Calu3 (cell line): ENCODE measurements at regions not wholly inside any gene's neighbourhood (a gene's known extent, or its start where the extent isn't known, plus 50 kb on each side); places are given as distances from the start of the nearest gene placed in this dataset.

Experiments used
- BruUV-seq: library from RNA; stranded (reverse); fragments of 400-500 nt; replicated peaks from 2 replicates; lab custom pipeline; 2021; lab: Mats Ljungman, UMichigan
- CTCF ChIA-PET: fragments of 300-600 bp; sonication (Branson Sonifier 250); formaldehyde crosslinking; loops from one replicate; lab custom pipeline; 2022; ENCODE audit warnings: antibody characterized with exemption; lab: Charles Lee
- DNase-seq: peaks from one replicate; pipeline ENCODE4 v3.0.0; 2022
- H3K27ac Mint-ChIP-seq: one replicate; pipeline ENCODE4 v1.8.0; 2022; ENCODE audit warnings: mixed read lengths; ENCODE audit not compliant: unreplicated experiment
- H3K27me3 Mint-ChIP-seq: one replicate; pipeline ENCODE4 v1.8.0; 2022; ENCODE audit warnings: mixed read lengths; ENCODE audit not compliant: unreplicated experiment
- H3K36me3 Mint-ChIP-seq: one replicate; pipeline ENCODE4 v1.8.0; 2022; ENCODE audit warnings: mild to moderate bottlenecking, moderate library complexity, mixed read lengths; ENCODE audit not compliant: insufficient read depth, unreplicated experiment
- H3K4me1 Mint-ChIP-seq: one replicate; pipeline ENCODE4 v1.8.0; 2022; ENCODE audit warnings: mild to moderate bottlenecking, low read depth, mixed read lengths; ENCODE audit not compliant: unreplicated experiment
- H3K4me3 Mint-ChIP-seq: one replicate; pipeline ENCODE4 v1.8.0; 2022; ENCODE audit warnings: mild to moderate bottlenecking, low read depth, moderate library complexity, mixed read lengths; ENCODE audit not compliant: unreplicated experiment
- H3K9me3 Mint-ChIP-seq: one replicate; pipeline ENCODE4 v1.8.0; 2022; ENCODE audit warnings: low read depth, mixed read lengths; ENCODE audit not compliant: unreplicated experiment
- intact Hi-C: fragments of 100-400 bp; cut with micrococcal nuclease; formaldehyde crosslinking; loops from one replicate; pipeline ENCODE4 v1.10.0; 2022; ENCODE audit not compliant: unreplicated experiment
- TF ChIP-seq, protein P1 (sequence below): fragments of 200-600 bp; IDR thresholded peaks from one replicate; pipeline ENCODE4 v1.8.0; 2022; ENCODE audit warnings: antibody characterized with exemption; ENCODE audit not compliant: unreplicated experiment

- H3K4me3 Mint-ChIP-seq = no peak overlapping the region
- DNase-seq = no peak
- no peaks in the 10 kb centered on the region for H3K27me3 Mint-ChIP-seq
- no peaks in the 10 kb centered on the region for H3K9me3 Mint-ChIP-seq
- BruUV-seq = no TSS peak
- TF ChIP-seq, protein P1, sequence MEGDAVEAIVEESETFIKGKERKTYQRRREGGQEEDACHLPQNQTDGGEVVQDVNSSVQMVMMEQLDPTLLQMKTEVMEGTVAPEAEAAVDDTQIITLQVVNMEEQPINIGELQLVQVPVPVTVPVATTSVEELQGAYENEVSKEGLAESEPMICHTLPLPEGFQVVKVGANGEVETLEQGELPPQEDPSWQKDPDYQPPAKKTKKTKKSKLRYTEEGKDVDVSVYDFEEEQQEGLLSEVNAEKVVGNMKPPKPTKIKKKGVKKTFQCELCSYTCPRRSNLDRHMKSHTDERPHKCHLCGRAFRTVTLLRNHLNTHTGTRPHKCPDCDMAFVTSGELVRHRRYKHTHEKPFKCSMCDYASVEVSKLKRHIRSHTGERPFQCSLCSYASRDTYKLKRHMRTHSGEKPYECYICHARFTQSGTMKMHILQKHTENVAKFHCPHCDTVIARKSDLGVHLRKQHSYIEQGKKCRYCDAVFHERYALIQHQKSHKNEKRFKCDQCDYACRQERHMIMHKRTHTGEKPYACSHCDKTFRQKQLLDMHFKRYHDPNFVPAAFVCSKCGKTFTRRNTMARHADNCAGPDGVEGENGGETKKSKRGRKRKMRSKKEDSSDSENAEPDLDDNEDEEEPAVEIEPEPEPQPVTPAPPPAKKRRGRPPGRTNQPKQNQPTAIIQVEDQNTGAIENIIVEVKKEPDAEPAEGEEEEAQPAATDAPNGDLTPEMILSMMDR = no peak
- CTCF ChIA-PET = no interaction called here
- no peaks in the 10 kb centered on the region for H3K36me3 Mint-ChIP-seq
- H3K4me1 Mint-ChIP-seq = no peaks in the 10 kb centered on the region
- intact Hi-C loops = no loop called here
- no peak overlapping the region for H3K27ac Mint-ChIP-seq
These were observed 210.8 kb upstream of the RASGEF1B start for GRCh38 chr4:81682492-81682891.

DNA sequence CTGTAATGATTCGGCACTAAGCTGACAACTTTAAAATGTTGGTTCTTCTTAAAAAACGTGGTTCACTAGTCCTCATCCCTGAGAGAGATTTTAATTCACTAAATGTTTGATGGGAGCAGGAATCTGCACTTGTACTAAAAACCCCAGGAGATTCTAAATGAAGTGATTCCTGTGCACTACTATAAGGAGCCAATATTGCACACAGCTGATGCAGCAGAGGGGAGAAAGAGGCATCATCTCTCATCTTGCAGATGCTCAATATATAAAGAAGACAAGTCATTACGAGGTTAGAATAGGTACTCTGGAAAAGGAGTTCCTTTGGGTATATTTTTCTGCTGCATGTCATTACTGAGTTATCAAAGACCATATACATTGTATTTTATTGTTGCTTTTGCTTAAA lies 207.6 kb upstream of the RASGEF1B start:
- CTCF ChIA-PET = no interaction called here
- no peak for DNase-seq
- H3K9me3 Mint-ChIP-seq = no peaks in the 10 kb centered on the region
- H3K27me3 Mint-ChIP-seq = no peaks in the 10 kb centered on the region
- H3K27ac Mint-ChIP-seq = no peak overlapping the region
- no peaks in the 10 kb centered on the region for H3K4me1 Mint-ChIP-seq
- no peak overlapping the region for H3K4me3 Mint-ChIP-seq
- no peaks in the 10 kb centered on the region for H3K36me3 Mint-ChIP-seq
- TF ChIP-seq, protein P1 = no peak
- intact Hi-C loops = no loop called here
- BruUV-seq = no TSS peak

DNA sequence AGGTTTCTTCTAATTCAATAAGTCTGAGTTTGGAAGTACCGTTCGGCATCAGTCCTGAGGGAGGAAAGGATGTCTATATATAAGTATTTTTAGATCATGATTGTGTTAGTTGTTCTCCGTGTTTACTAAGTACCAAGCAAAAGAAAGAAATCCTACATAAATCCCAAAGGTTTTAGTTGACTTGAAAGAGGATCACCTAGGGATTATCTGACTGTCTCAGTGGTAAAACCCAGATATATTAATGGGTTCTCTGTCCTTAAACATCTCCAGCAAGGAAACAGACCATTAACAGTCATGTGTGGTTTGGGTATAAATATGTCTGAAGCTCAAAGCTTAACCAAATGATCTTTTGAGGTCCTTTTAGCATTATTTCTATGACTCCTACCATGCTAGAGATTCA lies 207.1 kb upstream of the RASGEF1B start:
- H3K27ac Mint-ChIP-seq = no peak overlapping the region

DNA sequence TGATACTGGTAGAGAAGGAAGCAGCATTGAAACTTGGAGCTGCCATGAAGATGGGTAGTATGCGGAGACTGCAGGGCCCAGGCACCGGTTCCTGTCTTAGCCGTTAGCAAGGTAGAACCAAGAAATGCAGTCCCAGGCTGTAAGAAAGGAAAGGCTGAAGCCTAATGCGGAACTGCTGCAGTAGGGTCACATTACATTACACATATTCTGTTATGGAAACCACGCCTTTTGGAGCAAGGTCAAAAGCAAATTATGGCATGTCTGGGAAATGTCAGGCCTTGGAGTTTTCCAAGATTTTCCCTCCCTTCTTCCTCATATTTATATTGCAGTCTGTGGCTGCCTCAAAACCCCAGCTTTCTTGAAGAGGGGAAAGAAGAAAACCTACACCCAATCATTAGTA lies 204.8 kb upstream of the RASGEF1B start:
- CTCF ChIA-PET = no interaction called here
- no peak overlapping the region for H3K27ac Mint-ChIP-seq
- H3K36me3 Mint-ChIP-seq = no peaks in the 10 kb centered on the region
- H3K27me3 Mint-ChIP-seq = no peaks in the 10 kb centered on the region
- intact Hi-C loops = no loop called here
- H3K4me1 Mint-ChIP-seq = no peaks in the 10 kb centered on the region
- no peak for DNase-seq
- H3K9me3 Mint-ChIP-seq = no peaks in the 10 kb centered on the region
- TF ChIP-seq, protein P1 = no peak
- no TSS peak for BruUV-seq
- no peak overlapping the region for H3K4me3 Mint-ChIP-seq

More for the DNA sequence above, 207.1 kb upstream of the RASGEF1B start:
- no TSS peak for BruUV-seq
- CTCF ChIA-PET = no interaction called here
- H3K4me1 Mint-ChIP-seq = no peaks in the 10 kb centered on the region
- H3K4me3 Mint-ChIP-seq = no peak overlapping the region
- DNase-seq = no peak
- intact Hi-C loops = no loop called here
- H3K27me3 Mint-ChIP-seq = no peaks in the 10 kb centered on the region
- no peaks in the 10 kb centered on the region for H3K36me3 Mint-ChIP-seq
- H3K9me3 Mint-ChIP-seq = no peaks in the 10 kb centered on the region
- TF ChIP-seq, protein P1 = no peak
